HG03439 (cell line): ENCODE measurements at regions not wholly inside any gene's neighbourhood (a gene's known extent, or its start where the extent isn't known, plus 50 kb on each side); places are given as distances from the start of the nearest gene placed in this dataset.

ENCODE experiments used
- ATAC-seq: cut with Tn5 transposase; IDR thresholded peaks from one replicate; pipeline ENCODE4 v1.9.1; 2021; ENCODE audit warnings: mild to moderate bottlenecking, moderate library complexity; ENCODE audit not compliant: unreplicated experiment

GRCh38 chr11:115665958-115666357 is 161.7 kb upstream of the CADM1 start:
- ATAC-seq, result no peak

GRCh38 chr11:115665175-115665821 is 161.1 kb upstream of the CADM1 start:
- ATAC-seq, result no peak

- ATAC-seq, result no peak
Measured at GRCh38 chr11:115664313-115664712, 160.1 kb upstream of the CADM1 start.

GRCh38 chr11:115663790-115664189 is 159.6 kb upstream of the CADM1 start:
- ATAC-seq, result no peak

- ATAC-seq, result no peak
Measured at GRCh38 chr11:115660030-115660805, 156.0 kb upstream of the CADM1 start.

- no peak for ATAC-seq
Measured at GRCh38 chr11:115659061-115659963, 155.1 kb upstream of the CADM1 start.

GRCh38 chr11:115657586-115657985 is 153.4 kb upstream of the CADM1 start:
- ATAC-seq, result no peak

- ATAC-seq, result no peak
Measured at GRCh38 chr11:115656669-115657068, 152.5 kb upstream of the CADM1 start.

- no peak for ATAC-seq
Measured at GRCh38 chr11:115656041-115656440, 151.8 kb upstream of the CADM1 start.

GRCh38 chr11:115654792-115655191 is 150.6 kb upstream of the CADM1 start:
- no peak for ATAC-seq

GRCh38 chr11:115653926-115654325 is 149.7 kb upstream of the CADM1 start:
- no peak for ATAC-seq

- ATAC-seq, result no peak
Measured at GRCh38 chr11:115653076-115653475, 148.9 kb upstream of the CADM1 start.

GRCh38 chr11:115652496-115652895 is 148.3 kb upstream of the CADM1 start:
- ATAC-seq, result no peak

- no peak for ATAC-seq
Measured at GRCh38 chr11:115652094-115652493, 147.9 kb upstream of the CADM1 start.

- ATAC-seq, result no peak
Measured at GRCh38 chr11:115649461-115649860, 145.2 kb upstream of the CADM1 start.

GRCh38 chr11:115645631-115646317 is 141.6 kb upstream of the CADM1 start:
- ATAC-seq, result no peak

- no peak for ATAC-seq
Measured at GRCh38 chr11:115644856-115645255, 140.6 kb upstream of the CADM1 start.

GRCh38 chr11:115643549-115644270 is 139.5 kb upstream of the CADM1 start:
- ATAC-seq, result no peak

- ATAC-seq, result no peak
Measured at GRCh38 chr11:115642660-115643059, 138.4 kb upstream of the CADM1 start.

GRCh38 chr11:115637599-115638241 is 133.5 kb upstream of the CADM1 start:
- no peak for ATAC-seq
